Tibial artery (tissue), 4 donors: ENCODE measurements at regions not wholly inside any gene's neighbourhood (a gene's known extent, or its start where the extent isn't known, plus 50 kb on each side); places are given as distances from the start of the nearest gene placed in this dataset.

Experiments
- DNase-seq, 2 donors: peaks; one replicate each; pipeline ENCODE4 v3.0.0-alpha.2; 2019
- H3K27ac ChIP-seq, 2 donors: fragments of 200-600 bp; sonication (generic) in 1 of 2; 1 replicate in 1 of 2; 2 replicates in 1 of 2; pipeline ENCODE4 v1.5.1; 2018 to 2019; ENCODE audit warnings: mild to moderate bottlenecking in 1 of 2
- H3K27me3 ChIP-seq, 2 donors: fragments of 200-600 bp; sonication (generic) in 1 of 2; one replicate each; pipeline versions ENCODE4 v1.5.1 to v1.6.0; 2016 to 2019
- H3K36me3 ChIP-seq, 3 donors: fragments of 200-600 bp; sonication (generic) in 2 of 3; one replicate each; pipeline ENCODE4 v1.5.1; 2016 to 2019; ENCODE audit warnings: mild to moderate bottlenecking in 2 of 3
- H3K4me1 ChIP-seq, 4 donors: fragments of 200-600 bp; sonication (generic) in 2 of 4; 1 replicate in 3 of 4; 2 replicates in 1 of 4; pipeline ENCODE4 v1.5.1; 2016 to 2019
- H3K4me3 ChIP-seq, 2 donors: fragments of 200-600 bp; sonication (generic) in 1 of 2; 1 replicate in 1 of 2; 2 replicates in 1 of 2; pipeline ENCODE4 v1.5.1; 2018 to 2019; ENCODE audit warnings: mild to moderate bottlenecking in 2 of 2
- H3K9me3 ChIP-seq, 3 donors: fragments of 200-600 bp; sonication (generic) in 1 of 3; one replicate each; pipeline ENCODE4 v1.5.1; 2016 to 2019
- CTCF ChIP-seq, 2 experiments: fragments of 200-600 bp in 1 of 2; fragments of 450-650 bp in 1 of 2; IDR thresholded peaks; one replicate each; pipeline ENCODE4 v1.5.1; 2017 to 2019; ENCODE audit warnings: antibody characterized with exemption in 2 of 2, mild to moderate bottlenecking in 1 of 2, moderate library complexity in 1 of 2
- intact Hi-C: fragments of 100-400 bp; cut with DNase I; formaldehyde crosslinking; loops from one replicate; pipeline ENCODE4 v1.15.0; 2023; ENCODE audit warnings: low total_unique reads

GRCh38 chr17:69870751-69871199 lies 204.2 kb upstream of the KCNJ16 start:
- intact Hi-C loops, result no loop called here
- H3K27me3 ChIP-seq, result no peaks in the 10 kb centered on the region
- H3K9me3 ChIP-seq, result no peaks in the 10 kb centered on the region
- no peaks in the 10 kb centered on the region for H3K4me1 ChIP-seq
- TF ChIP-seq CTCF (IDR thresholded peaks at IDR 0.05), result no peak
- H3K36me3 ChIP-seq, result no peaks in the 10 kb centered on the region
- no peak for DNase-seq
- no peak overlapping the region for H3K4me3 ChIP-seq
- H3K27ac ChIP-seq, result no peak overlapping the region

GRCh38 chr17:69871318-69871717 lies 203.7 kb upstream of the KCNJ16 start:
- intact Hi-C loops, result no loop called here
- TF ChIP-seq CTCF (IDR thresholded peaks at IDR 0.05), result no peak
- Histone ChIP-seq H3K27me3 (no peaks in the 10 kb centered on the region), H3K4me1 (no peaks in the 10 kb centered on the region), H3K9me3 (no peaks in the 10 kb centered on the region), H3K36me3 (no peaks in the 10 kb centered on the region), H3K4me3 (no peak overlapping the region), H3K27ac (no peak overlapping the region)
- DNase-seq, result no peak

GRCh38 chr17:69872675-69873262 lies 202.3 kb upstream of the KCNJ16 start:
- Histone ChIP-seq H3K27me3 (no peaks in the 10 kb centered on the region), H3K4me3 (no peak overlapping the region), H3K4me1 (no peaks in the 10 kb centered on the region), H3K36me3 (no peaks in the 10 kb centered on the region), H3K9me3 (peaks cover 0 to 3% (median 0%) of the 10 kb centered on the region in 3 donors), H3K27ac (no peak overlapping the region)
- DNase-seq, result no peak
- intact Hi-C loops, result no loop called here
- no peak for TF ChIP-seq CTCF (IDR thresholded peaks at IDR 0.05)

GRCh38 chr17:69874175-69874670 lies 200.8 kb upstream of the KCNJ16 start:
- peaks cover 0 to 5% (median 0%) of the 10 kb centered on the region in 3 donors for H3K9me3 ChIP-seq
- no peaks in the 10 kb centered on the region for H3K36me3 ChIP-seq
- no peaks in the 10 kb centered on the region for H3K4me1 ChIP-seq
- no peaks in the 10 kb centered on the region for H3K27me3 ChIP-seq
- intact Hi-C loops, result no loop called here
- H3K27ac ChIP-seq, result no peak overlapping the region
- DNase-seq, result no peak
- TF ChIP-seq CTCF (IDR thresholded peaks at IDR 0.05), result no peak
- no peak overlapping the region for H3K4me3 ChIP-seq

GRCh38 chr17:69876757-69877156 lies 198.3 kb upstream of the KCNJ16 start:
- Histone ChIP-seq H3K4me1 (no peaks in the 10 kb centered on the region), H3K27ac (no peak overlapping the region), H3K9me3 (peaks cover 0 to 5% (median 0%) of the 10 kb centered on the region in 3 donors), H3K36me3 (no peaks in the 10 kb centered on the region), H3K27me3 (no peaks in the 10 kb centered on the region), H3K4me3 (no peak overlapping the region)
- no peak for TF ChIP-seq CTCF (IDR thresholded peaks at IDR 0.05)
- no peak for DNase-seq
- intact Hi-C loops, result no loop called here
